ENCODE measurements at regions not wholly inside any gene's neighbourhood (a gene's known extent, or its start where the extent isn't known, plus 50 kb on each side); places are given as distances from the start of the nearest gene placed in this dataset.

DNA sequence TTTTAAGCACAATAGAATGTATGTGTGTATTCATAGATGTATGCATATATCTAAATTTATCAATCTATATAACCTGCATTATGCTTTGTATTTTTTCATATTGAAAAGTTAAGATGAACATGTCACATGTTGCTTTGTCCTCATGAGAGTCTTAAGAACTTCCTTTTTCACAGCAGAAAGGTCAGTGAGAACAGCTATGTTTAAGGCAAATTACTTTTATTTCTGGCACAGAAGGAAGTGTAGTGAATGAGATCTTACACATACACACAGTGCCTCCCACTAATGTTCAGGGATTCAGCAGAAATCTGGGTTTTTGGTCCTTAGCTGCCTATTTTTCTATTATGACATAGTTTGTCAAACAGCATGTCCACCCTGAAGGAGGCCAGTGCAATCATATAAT, 134.8 kb downstream of the TMEM26 start:
- DNase-seq (ENCODE audit: low spot score), result no peak

GRCh38 chr10:61317706-61318105, 135.5 kb downstream of the TMEM26 start:
- no peak for DNase-seq (ENCODE audit: low spot score)

DNA sequence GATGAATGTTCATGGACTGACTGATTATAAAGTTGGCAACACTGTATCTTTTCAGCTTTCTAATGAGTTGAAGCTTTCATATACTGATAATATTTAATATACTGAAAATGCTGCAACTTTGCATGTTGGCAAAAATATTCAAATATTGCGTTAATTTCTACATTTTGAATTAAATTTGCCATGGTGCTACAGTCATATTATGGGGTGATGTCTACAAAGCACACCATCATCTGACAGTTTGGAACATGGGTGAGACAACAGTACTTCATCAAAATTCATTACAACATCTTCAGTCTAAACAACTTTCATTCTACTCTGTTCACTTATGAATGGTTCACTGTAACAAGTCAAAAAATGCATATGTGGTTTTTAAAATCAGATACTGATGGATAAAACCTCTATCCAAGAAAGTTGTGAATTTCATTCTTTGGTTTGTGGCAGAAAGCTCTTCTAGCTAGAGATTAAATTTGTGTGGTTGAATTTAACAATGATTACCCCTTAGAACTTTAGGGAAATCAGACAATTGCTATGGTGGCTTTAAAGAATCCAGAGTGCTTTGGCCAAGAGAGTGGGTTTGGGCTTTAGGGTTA, 136.4 kb downstream of the TMEM26 start:
- DNase-seq (ENCODE audit: low spot score), result peak; percentile 20

- no peak for DNase-seq (ENCODE audit: low spot score)
These were observed 138.9 kb downstream of the TMEM26 start for GRCh38 chr10:61314273-61314672.

- DNase-seq (ENCODE audit: low spot score), result no peak
These were observed 139.7 kb downstream of the TMEM26 start for GRCh38 chr10:61313460-61313859.

- no peak for DNase-seq (ENCODE audit: low spot score)
These were observed 148.4 kb downstream of the TMEM26 start for GRCh38 chr10:61304746-61305145.

DNA sequence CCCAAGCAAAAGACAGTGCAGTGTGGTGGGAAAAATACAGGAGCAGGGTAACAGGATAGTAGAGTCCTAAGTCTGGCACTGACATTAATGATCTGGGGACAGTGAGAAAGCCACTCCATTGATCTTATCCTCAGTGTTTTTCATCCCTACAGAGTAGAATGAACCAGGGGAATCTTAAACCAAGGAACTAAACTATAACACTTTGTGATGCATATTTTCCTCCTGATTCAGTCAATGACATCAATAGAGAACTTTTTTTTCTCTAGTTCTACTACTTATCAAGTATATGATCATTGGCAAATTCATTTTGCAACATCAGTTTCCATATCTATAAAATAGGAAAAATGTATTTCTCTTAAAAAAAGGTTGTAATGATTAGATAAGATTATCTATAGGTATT, 151.1 kb downstream of the TMEM26 start:
- peak; percentile 10 for DNase-seq (ENCODE audit: low spot score)

DNA sequence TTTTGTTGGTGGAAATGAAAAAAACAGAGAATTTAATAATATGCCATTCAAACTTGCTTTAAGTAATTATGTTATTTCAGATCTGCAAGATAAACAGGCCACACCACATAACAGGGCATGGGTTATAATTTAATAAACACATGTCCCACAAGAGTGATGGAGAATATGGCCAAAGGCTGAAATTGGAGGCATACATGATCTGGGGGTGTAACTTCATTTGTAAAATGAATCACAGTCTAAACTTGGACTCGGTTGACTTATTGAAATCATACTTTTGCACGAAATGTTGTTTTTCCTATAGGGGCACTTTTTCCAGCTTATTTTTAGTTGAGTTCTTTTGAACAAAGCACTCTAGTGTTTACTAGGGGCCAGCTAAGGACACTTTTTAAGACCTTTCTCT, 151.6 kb downstream of the TMEM26 start:
- DNase-seq (ENCODE audit: low spot score), result peak; percentile 19

GRCh38 chr10:61299841-61300240, 153.3 kb downstream of the TMEM26 start:
- no peak for DNase-seq (ENCODE audit: low spot score)

GRCh38 chr10:61299156-61299555, 154.0 kb downstream of the TMEM26 start:
- no peak for DNase-seq (ENCODE audit: low spot score)

DNA sequence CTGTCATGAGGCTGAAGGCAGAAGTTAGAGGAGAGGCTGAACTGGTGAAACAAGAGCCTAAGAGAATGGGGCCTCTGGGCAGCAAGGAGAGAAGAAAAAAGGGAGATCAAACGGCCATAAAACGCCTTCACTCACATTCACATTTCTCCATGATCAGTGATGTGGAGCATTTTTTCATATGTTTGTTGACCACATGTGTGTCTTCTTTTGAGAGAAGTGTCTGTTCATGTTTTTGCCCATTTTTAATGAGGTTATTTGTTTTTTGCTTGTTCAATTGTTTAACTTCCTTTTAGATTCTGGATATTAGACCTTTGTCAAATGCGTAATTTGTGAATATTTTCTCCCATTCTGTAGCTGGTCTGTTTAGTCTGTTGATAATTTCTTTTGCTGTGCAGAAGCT, 155.0 kb downstream of the TMEM26 start:
- DNase-seq (ENCODE audit: low spot score), result no peak

DNA sequence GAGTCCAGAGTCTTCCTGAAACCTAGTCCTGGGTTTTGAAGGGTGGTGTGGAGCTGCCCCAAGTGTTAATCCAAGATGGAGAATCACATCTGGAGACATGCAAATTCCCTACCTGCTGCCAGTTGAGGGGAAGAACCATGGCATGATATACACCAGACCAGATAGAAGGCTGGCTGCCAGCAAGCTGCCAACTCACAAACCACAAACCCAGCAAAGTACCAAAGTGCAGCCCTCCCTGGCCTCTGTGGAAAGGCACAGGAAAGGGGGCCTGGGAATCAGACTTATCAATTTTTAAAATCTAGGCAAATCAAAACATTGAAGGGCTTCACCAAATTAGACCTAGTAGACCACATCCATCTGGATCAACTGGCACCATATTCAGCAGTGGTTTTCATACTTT, 157.0 kb downstream of the TMEM26 start:
- DNase-seq (ENCODE audit: low spot score), result no peak

GRCh38 chr10:61294131-61294530, 159.1 kb downstream of the TMEM26 start:
- DNase-seq (ENCODE audit: low spot score), result no peak

DNA sequence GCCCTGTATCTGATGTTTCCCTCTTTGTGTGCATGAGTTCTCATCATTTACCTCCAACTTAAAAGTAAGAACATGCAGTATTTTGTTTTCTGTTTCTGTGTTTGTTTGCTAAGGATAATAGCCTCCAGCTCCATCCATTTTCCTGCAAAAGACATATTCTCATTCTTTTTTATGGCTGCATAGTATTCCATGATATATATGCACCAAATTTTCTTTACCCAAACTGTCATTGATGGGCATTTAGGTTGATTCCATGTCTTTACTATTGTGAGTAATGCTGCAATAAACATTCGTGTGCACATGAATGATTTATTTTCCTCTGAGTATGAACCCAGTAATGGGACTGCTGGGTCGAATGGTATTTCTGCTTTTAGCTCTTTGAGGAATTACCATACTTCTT, 163.4 kb downstream of the TMEM26 start:
- no peak for DNase-seq (ENCODE audit: low spot score)

DNA sequence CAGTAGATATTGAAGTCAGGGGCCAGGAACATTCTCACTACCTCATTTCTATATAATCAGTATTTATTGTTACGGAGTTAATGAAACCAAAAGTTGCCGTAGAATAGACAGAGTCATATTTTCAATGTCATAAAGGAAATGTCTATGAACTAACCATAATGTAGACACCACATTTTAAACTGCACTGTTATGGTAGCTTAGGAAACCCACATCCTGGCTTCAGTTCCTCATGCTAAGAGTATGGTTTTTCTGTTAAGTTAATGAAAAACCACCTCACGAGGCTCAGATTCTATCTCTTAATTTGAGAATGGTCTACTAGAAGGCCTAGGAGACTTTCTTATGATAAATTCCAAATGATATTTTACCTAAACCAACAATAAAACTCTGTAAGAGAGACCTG, 166.5 kb downstream of the TMEM26 start:
- no peak for DNase-seq (ENCODE audit: low spot score)

- no peak for DNase-seq (ENCODE audit: low spot score)
These were observed 167.4 kb downstream of the TMEM26 start for GRCh38 chr10:61285749-61286148.

DNA sequence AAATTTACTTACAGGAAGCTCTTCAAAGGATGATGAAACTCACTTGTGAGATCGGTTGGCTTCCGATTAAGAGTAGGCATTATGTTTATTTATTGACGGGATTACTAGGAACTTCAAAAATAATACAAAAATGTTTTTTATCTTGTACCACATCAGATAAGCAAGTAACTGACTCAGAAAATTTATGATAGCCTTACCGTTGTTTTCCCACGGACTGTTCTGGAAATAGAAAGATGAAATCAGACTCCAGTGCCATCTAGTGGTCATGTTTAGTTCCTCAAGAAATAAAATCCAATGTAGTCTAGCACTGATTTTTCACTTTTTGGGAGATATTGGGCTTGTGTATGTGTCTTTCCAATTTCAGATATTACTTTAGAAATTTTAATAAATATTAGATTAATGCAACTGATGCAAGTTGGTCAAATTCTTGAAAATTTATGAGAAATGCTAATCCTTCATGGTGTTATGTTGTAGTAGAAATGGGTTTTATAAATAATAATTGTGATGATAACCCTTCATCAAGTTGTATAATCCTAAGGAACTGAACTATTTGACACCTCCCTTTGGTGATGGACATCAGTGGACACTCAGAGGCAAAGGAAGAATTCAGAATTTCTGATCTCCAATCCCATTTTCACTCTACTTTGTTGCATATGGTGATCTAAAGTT, 168.8 kb downstream of the TMEM26 start:
- DNase-seq (ENCODE audit: low spot score), result no peak

DNA sequence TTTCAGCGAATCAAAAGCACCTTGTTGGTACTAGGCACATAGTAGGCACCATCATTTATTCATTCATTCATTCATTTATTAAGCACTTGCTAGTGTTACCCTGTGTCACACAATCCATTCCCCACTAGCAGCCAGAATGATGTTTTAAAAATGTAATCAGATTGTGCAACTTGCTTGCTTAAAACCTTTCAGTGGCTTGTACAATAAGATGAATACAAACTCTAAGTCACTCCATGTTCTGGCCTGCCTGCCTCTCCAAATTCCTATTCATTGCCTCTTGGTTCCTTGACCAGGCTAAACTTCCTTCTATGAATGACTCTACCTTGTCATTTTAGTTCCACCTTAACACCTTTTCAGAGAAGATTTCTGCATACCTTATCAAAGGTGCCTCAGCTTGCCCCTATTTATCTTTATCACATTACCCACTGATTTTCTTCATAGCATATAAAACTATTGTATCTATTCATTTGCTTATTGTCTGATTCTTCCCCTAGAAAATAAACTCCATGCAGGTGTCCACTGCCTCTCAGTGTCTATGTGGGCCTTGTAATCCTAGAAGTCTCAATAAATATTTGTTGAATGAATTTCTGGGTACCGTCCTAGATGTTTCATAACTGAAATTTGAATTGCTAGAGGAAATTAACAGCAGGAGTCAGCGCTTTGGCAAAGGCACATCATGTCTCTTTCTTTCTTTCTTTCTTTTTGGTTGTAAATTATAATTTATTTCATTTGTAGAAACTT, 169.5 kb downstream of the TMEM26 start:
- DNase-seq (ENCODE audit: low spot score), result no peak

DNA sequence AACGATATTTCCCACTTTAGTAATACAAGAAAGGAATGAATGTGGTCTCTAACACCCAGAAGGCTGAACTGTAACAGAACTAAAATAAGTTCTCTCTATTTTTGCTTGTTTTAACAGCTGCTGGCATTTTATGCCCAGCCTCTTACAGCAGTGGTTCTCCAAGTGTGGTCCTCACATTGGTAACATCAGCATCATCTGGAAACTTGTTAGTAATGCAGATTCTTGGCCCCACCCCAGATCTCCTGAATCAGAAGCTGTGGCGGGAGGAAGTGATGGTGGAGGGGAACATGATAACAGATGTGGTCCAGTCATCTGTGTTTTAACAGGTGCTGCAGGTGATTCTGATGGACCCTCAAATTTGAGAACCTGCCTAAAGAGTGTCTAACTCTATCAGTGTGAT, 170.1 kb downstream of the TMEM26 start:
- DNase-seq (ENCODE audit: low spot score), result no peak

DNA sequence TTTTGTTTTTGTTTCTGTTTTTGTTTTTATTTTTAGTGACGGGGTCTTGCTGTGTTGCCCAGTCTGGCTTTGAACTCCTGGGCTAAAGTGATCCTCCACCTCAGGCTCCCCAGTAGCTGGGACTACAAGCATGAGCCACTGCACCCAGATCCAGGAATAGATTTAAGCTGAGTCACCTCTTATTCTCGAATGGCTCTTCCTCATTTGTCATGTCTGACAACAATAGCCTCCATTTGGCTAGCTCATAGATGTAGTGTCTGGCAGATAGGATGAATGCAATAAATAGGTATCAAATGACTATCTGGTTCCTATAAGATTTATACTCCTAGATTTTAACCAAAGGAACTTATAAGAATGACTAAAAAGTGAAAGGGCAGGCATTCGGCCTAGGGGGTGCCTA, 172.9 kb downstream of the TMEM26 start:
- DNase-seq (ENCODE audit: low spot score), result no peak

DNA sequence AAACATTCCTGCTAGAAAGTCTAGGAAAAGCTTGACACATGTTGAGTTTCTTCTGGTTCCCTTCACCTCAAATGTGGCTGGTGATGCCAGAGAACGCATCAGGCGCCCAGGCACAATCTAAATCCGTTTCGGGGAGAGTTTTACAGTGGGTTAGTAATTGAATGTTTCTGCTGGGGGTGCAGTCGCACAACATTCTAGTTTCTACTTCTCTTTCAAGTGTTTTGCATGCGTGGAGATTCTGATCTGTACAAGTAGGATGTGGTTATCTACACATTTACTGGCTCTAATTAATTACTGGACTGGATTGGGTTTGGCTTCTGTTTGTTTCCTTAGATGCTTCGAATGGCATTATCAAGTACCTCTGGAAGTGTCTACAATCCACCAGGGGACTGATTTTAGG, 173.8 kb downstream of the TMEM26 start:
- no peak for DNase-seq (ENCODE audit: low spot score)

- DNase-seq (ENCODE audit: low spot score), result no peak
These were observed 174.6 kb downstream of the TMEM26 start for GRCh38 chr10:61278556-61278955.

GRCh38 chr10:61272781-61273180, 180.4 kb downstream of the TMEM26 start:
- peak; percentile 16 for DNase-seq (ENCODE audit: low spot score)

Measured in COLO829 (cell line).